Neural cell (in vitro differentiated cells): ENCODE measurements at regions not wholly inside any gene's neighbourhood (a gene's known extent, or its start where the extent isn't known, plus 50 kb on each side); places are given as distances from the start of the nearest gene placed in this dataset.

Experiments
- H2AFZ ChIP-seq: fragments of 200-600, 300-800 bp; sonication (generic), shearing (Covaris generic); 2 replicates; pipeline ENCODE4 v1.6.0; 2014; ENCODE audit warnings: low read depth, mild to moderate bottlenecking, antibody characterized with exemption, low read length, moderate library complexity
- H3F3A ChIP-seq: fragments of 200-600 bp; shearing (Covaris generic); 2 replicates; pipeline ENCODE4 v1.6.1; 2016; ENCODE audit warnings: mild to moderate bottlenecking, moderate library complexity, mixed read lengths, antibody characterized with exemption, low read length; ENCODE audit not compliant: insufficient read depth, poor library complexity, severe bottlenecking
- H3K27ac ChIP-seq: fragments of 200-600, 300-800 bp; sonication (generic), shearing (Covaris generic); 2 replicates; pipeline ENCODE4 v1.5.1; 2014; ENCODE audit warnings: mild to moderate bottlenecking, low read length, moderate library complexity
- H3K27me3 ChIP-seq: fragments of 300-800, 200-600 bp; sonication (generic), shearing (Covaris generic); 2 replicates; pipeline ENCODE4 v1.6.0; 2014; ENCODE audit warnings: mild to moderate bottlenecking, low read depth, low read length, moderate library complexity; ENCODE audit not compliant: insufficient read depth
- H3K36me3 ChIP-seq: fragments of 300-800, 200-600 bp; sonication (generic), shearing (Covaris generic); 2 replicates; pipeline ENCODE4 v1.5.1; 2014; ENCODE audit warnings: mild to moderate bottlenecking, antibody characterized with exemption, low read length, moderate library complexity; ENCODE audit not compliant: insufficient read depth
- H3K4me2 ChIP-seq: fragments of 300-800, 200-600 bp; sonication (generic), shearing (Covaris generic); 2 replicates; pipeline ENCODE4 v1.6.0; 2014; ENCODE audit warnings: mild to moderate bottlenecking, low read length
- H3K4me3 ChIP-seq: fragments of 300-800, 200-600 bp; sonication (generic), shearing (Covaris generic); 2 replicates; pipeline ENCODE4 v1.5.1; 2014; ENCODE audit warnings: mild to moderate bottlenecking, low read length, moderate library complexity
- H3K79me2 ChIP-seq: fragments of 200-600 bp; shearing (Covaris generic); replicated peaks from 2 replicates; pipeline ENCODE4 v1.6.0; 2014; ENCODE audit warnings: mild to moderate bottlenecking, low read length, moderate library complexity; ENCODE audit not compliant: insufficient read depth
- H3K9ac ChIP-seq: fragments of 300-800, 200-600 bp; sonication (generic), shearing (Covaris generic); 2 replicates; pipeline ENCODE4 v1.6.1; 2016; ENCODE audit warnings: mild to moderate bottlenecking, low read length, mixed read lengths
- H3K9me2 ChIP-seq: fragments of 200-600 bp; shearing (Covaris generic); 2 replicates; pipeline ENCODE4 v1.6.1; 2016; ENCODE audit warnings: mild to moderate bottlenecking, low read length, mixed read lengths; ENCODE audit not compliant: insufficient read depth
- H3K9me3 ChIP-seq: fragments of 200-600, 300-800 bp; sonication (generic), shearing (Covaris generic); 2 replicates; pipeline ENCODE4 v1.6.1; 2016; ENCODE audit warnings: mild to moderate bottlenecking, mixed run types, low read length, moderate library complexity, mixed read lengths
- H4K20me1 ChIP-seq: fragments of 200-600 bp; shearing (Covaris generic); 2 replicates; pipeline ENCODE4 v1.6.1; 2016; ENCODE audit warnings: mild to moderate bottlenecking, mixed run types; ENCODE audit not compliant: insufficient read depth
- EP300 ChIP-seq: fragments of 450-650 bp; conservative IDR thresholded peaks from 2 replicates; pipeline ENCODE4 v1.6.1; 2014; ENCODE audit warnings: antibody characterized with exemption, mild to moderate bottlenecking, moderate library complexity; ENCODE audit not compliant: poor library complexity, severe bottlenecking
- EZH2 ChIP-seq: fragments of 200-600, 300-800 bp; shearing (Covaris generic), sonication (generic); IDR thresholded peaks from 2 replicates; pipeline ENCODE4 v1.6.1; 2014; ENCODE audit warnings: antibody characterized with exemption, low read length, borderline replicate concordance, mild to moderate bottlenecking; ENCODE audit not compliant: insufficient read depth, poor library complexity, severe bottlenecking
- MXI1 ChIP-seq: fragments of 450-650 bp; conservative IDR thresholded peaks from 2 replicates; pipeline ENCODE4 v1.6.1; 2014; ENCODE audit warnings: antibody characterized with exemption, mild to moderate bottlenecking; ENCODE audit not compliant: poor library complexity, severe bottlenecking
- POLR2AphosphoS5 ChIP-seq: IDR thresholded peaks from 2 replicates; pipeline ENCODE4 v1.6.1; 2012
- RAD21 ChIP-seq: fragments of 450-650 bp; conservative IDR thresholded peaks from 2 replicates; pipeline ENCODE4 v1.6.1; 2014; ENCODE audit warnings: antibody characterized with exemption, mild to moderate bottlenecking, moderate library complexity
- REST ChIP-seq: IDR thresholded peaks from 2 replicates; pipeline ENCODE4 v1.6.1; 2012; ENCODE audit warnings: borderline replicate concordance
- SMC3 ChIP-seq: fragments of 450-650 bp; conservative IDR thresholded peaks from 2 replicates; pipeline ENCODE4 v1.6.1; 2014; ENCODE audit warnings: antibody characterized with exemption, mild to moderate bottlenecking, moderate library complexity; ENCODE audit not compliant: poor library complexity
- TAF1 ChIP-seq: IDR thresholded peaks from 2 replicates; pipeline ENCODE4 v1.6.1; 2012; ENCODE audit warnings: low read depth
- TF ChIP-seq, protein P1 (sequence below): fragments of 450-650 bp; IDR thresholded peaks from 2 replicates; pipeline ENCODE4 v1.5.1; 2014; ENCODE audit warnings: antibody characterized with exemption, mild to moderate bottlenecking, moderate library complexity; ENCODE audit not compliant: poor library complexity, severe bottlenecking

- Histone ChIP-seq H3K9ac (no peak overlapping the region), H2AFZ (no peak overlapping the region), H3K9me3 (no peaks in the 10 kb centered on the region), H3K36me3 (no peaks in the 10 kb centered on the region), H3F3A (no peaks in the 10 kb centered on the region), H3K4me3 (no peak overlapping the region), H3K27me3 (no peaks in the 10 kb centered on the region), H3K27ac (no peak overlapping the region), H3K79me2 (no peaks in the 10 kb centered on the region), H3K4me2 (no peak overlapping the region), H4K20me1 (no peaks in the 10 kb centered on the region), H3K9me2 (no peaks in the 10 kb centered on the region)
- TF ChIP-seq TAF1: no peak
- TF ChIP-seq RAD21: no peak
- no peak for TF ChIP-seq EP300
- no peak for TF ChIP-seq REST
- TF ChIP-seq MXI1: no peak
- TF ChIP-seq SMC3: no peak
These were observed 187.5 kb upstream of the ACVR2A start for GRCh38 chr2:147657086-147658000.

GRCh38 chr2:147649998-147650397 lies 194.8 kb upstream of the ACVR2A start:
- H3K9ac ChIP-seq: no peak overlapping the region
- H3K9me2 ChIP-seq: no peaks in the 10 kb centered on the region
- no peaks in the 10 kb centered on the region for H3F3A ChIP-seq
- H3K4me3 ChIP-seq: no peak overlapping the region
- no peaks in the 10 kb centered on the region for H3K79me2 ChIP-seq
- no peaks in the 10 kb centered on the region for H3K9me3 ChIP-seq
- no peak overlapping the region for H3K27ac ChIP-seq
- H3K36me3 ChIP-seq: no peaks in the 10 kb centered on the region
- no peak for TF ChIP-seq TAF1
- no peak for TF ChIP-seq SMC3
- TF ChIP-seq MXI1: no peak
- no peak for TF ChIP-seq EZH2
- TF ChIP-seq, protein P1, sequence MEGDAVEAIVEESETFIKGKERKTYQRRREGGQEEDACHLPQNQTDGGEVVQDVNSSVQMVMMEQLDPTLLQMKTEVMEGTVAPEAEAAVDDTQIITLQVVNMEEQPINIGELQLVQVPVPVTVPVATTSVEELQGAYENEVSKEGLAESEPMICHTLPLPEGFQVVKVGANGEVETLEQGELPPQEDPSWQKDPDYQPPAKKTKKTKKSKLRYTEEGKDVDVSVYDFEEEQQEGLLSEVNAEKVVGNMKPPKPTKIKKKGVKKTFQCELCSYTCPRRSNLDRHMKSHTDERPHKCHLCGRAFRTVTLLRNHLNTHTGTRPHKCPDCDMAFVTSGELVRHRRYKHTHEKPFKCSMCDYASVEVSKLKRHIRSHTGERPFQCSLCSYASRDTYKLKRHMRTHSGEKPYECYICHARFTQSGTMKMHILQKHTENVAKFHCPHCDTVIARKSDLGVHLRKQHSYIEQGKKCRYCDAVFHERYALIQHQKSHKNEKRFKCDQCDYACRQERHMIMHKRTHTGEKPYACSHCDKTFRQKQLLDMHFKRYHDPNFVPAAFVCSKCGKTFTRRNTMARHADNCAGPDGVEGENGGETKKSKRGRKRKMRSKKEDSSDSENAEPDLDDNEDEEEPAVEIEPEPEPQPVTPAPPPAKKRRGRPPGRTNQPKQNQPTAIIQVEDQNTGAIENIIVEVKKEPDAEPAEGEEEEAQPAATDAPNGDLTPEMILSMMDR: no peak
- TF ChIP-seq POLR2AphosphoS5: no peak
- no peak for TF ChIP-seq RAD21
- TF ChIP-seq REST: no peak
- no peak for TF ChIP-seq EP300
- H3K4me2 ChIP-seq: no peak overlapping the region
- H4K20me1 ChIP-seq: no peaks in the 10 kb centered on the region
- no peaks in the 10 kb centered on the region for H3K27me3 ChIP-seq
- H2AFZ ChIP-seq: no peak overlapping the region
